Activated T-helper 17 cell treated with anti-CD3 and anti-CD28 coated beads, Interleukin-2, amount 50 U/mL, for 72 hours (primary cell): ENCODE measurements at regions not wholly inside any gene's neighbourhood (a gene's known extent, or its start where the extent isn't known, plus 50 kb on each side); places are given as distances from the start of the nearest gene placed in this dataset.

Experiments
- ATAC-seq: fragments of 150-1000 bp; cut with Tn5 transposase; replicated peaks from 2 replicates; pipeline ENCODE4 v1.10.0; 2021; ENCODE audit warnings: mild to moderate bottlenecking, moderate library complexity
- H3K27ac Mint-ChIP-seq: one replicate; pipeline ENCODE4 v1.8.0; 2022; ENCODE audit warnings: mixed read lengths
- H3K27me3 Mint-ChIP-seq: one replicate; pipeline ENCODE4 v1.8.0; 2022; ENCODE audit warnings: mixed read lengths
- H3K36me3 Mint-ChIP-seq: one replicate; pipeline ENCODE4 v1.8.0; 2022; ENCODE audit warnings: low read depth, mild to moderate bottlenecking, mixed read lengths
- H3K4me1 Mint-ChIP-seq: one replicate; pipeline ENCODE4 v1.8.0; 2022; ENCODE audit warnings: mixed read lengths
- H3K4me3 Mint-ChIP-seq: one replicate; pipeline ENCODE4 v1.8.0; 2022; ENCODE audit warnings: mild to moderate bottlenecking, mixed read lengths
- H3K9me3 Mint-ChIP-seq: one replicate; pipeline ENCODE4 v1.8.0; 2022; ENCODE audit warnings: mixed read lengths

DNA sequence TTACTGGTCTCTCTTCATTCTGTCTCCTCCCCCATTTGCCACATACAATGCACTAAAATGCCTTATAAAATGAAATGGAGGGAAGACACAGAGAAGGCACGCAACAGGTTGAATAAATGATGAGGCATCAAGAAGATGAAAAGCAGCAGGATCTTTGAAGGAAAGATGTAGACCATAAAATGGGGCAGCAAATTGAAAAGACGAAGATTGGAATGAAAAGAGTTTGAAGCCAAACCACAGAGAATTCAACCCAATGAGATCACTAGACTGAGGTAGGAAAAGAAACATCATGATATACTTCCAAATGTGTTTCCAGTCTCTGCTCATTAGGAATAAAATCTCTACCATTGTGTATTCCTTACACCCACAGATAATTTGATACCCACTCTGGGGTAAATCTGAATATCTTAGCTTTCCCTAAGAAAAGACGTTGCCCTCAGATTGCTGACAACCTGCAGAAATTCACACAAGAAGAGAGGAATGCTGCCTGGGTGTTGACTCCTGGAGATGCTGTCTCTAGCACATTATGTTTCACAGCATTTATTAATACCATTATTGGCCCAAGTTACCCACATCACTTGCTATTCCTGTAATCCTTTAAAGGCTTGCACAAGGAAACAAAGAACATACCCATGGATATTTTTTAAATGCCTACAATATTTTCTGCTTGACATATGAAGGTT, 230.9 kb downstream of the LTN1 start:
- H3K36me3 Mint-ChIP-seq, result no peaks in the 10 kb centered on the region
- H3K9me3 Mint-ChIP-seq, result no peaks in the 10 kb centered on the region
- H3K4me3 Mint-ChIP-seq, result no peak overlapping the region
- H3K27ac Mint-ChIP-seq, result no peak overlapping the region
- H3K4me1 Mint-ChIP-seq, result peaks cover 3% of the 10 kb centered on the region
- H3K27me3 Mint-ChIP-seq, result no peaks in the 10 kb centered on the region
- no peak for ATAC-seq

DNA sequence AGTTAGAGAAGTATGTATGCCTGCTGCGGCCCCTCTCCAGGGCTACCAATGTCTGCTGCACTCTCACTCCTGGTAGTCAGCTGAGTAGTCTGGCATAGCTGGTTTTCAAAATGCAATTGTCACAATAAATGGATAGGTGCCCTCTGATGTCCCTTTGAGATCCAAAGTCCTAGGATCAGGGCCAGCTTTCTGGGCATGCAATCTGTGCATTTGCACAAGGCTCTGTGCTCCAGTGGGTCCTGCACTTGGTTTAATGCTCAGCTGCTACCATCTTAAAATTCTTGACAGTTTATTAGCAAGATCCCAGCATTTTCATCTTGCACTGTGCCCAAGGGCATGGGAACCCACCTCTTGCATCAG, 233.8 kb downstream of the LTN1 start:
- no peak for ATAC-seq
- no peak overlapping the region for H3K27ac Mint-ChIP-seq
- no peak overlapping the region for H3K4me3 Mint-ChIP-seq
- H3K9me3 Mint-ChIP-seq, result no peaks in the 10 kb centered on the region
- H3K27me3 Mint-ChIP-seq, result no peaks in the 10 kb centered on the region
- no peaks in the 10 kb centered on the region for H3K4me1 Mint-ChIP-seq
- H3K36me3 Mint-ChIP-seq, result no peaks in the 10 kb centered on the region

DNA sequence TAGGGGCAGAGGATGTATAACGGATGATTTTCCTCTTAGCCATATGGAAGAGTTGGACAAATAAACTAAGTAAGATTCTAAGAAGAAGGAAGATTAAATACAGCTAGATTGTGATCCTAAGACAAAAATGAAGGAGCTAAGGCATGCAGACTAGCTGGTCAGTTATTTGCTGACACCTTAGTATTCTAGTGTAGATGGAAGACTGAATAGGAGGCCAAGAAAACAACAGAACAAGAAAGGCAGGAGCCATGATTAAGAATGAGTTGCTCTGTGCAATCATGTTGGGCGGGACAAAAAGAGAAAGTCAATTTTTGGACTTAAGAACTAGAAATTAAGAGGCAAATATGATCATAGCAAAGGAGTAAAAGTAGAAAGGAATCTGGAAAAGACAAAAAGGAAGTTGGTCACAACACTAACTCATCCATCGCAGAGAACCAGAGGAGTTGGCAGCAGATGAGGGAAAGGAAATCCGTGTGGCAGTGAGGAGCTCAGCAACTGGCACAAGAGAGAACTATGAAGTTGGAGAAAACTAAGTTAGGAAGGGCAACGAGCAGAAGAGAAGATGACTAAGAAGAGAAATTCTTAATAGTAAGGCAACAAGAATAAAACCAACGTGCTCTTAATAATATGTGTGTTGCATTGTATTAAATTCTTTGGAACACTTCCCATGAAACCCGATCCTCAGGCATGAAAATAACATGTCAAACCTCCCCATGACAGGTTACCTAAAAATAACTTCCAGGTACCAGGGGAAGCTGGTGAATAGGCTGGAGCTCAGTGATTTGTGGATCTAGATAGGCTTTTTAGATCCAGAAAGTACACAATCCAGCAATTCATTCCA, 234.4 kb downstream of the LTN1 start:
- H3K27ac Mint-ChIP-seq, result no peak overlapping the region
- no peaks in the 10 kb centered on the region for H3K27me3 Mint-ChIP-seq
- no peaks in the 10 kb centered on the region for H3K4me1 Mint-ChIP-seq
- no peaks in the 10 kb centered on the region for H3K9me3 Mint-ChIP-seq
- no peak overlapping the region for H3K4me3 Mint-ChIP-seq
- no peaks in the 10 kb centered on the region for H3K36me3 Mint-ChIP-seq
- no peak for ATAC-seq

DNA sequence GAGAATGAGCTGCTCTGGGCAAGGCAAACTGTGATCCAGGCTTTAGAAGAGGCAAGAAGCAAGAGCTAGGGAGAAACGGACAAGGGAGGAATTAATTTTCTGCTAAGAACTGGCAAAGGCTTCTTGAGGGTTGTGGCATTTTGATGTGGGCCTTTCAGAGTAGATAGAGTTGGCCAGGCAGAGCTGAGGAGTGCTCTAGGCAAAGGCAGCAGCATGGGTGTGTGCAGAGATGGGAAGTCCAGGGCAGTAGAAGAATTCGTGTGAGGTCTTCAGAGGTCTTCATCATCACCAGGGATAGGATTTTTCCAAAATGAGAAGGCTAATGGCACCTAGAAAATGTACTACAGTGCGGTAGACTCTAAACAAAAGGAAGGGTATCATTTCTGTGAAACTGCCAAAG, 237.8 kb downstream of the LTN1 start:
- H3K27ac Mint-ChIP-seq, result no peak overlapping the region
- no peaks in the 10 kb centered on the region for H3K27me3 Mint-ChIP-seq
- no peaks in the 10 kb centered on the region for H3K9me3 Mint-ChIP-seq
- H3K36me3 Mint-ChIP-seq, result no peaks in the 10 kb centered on the region
- no peak overlapping the region for H3K4me3 Mint-ChIP-seq
- H3K4me1 Mint-ChIP-seq, result no peaks in the 10 kb centered on the region
- no peak for ATAC-seq

DNA sequence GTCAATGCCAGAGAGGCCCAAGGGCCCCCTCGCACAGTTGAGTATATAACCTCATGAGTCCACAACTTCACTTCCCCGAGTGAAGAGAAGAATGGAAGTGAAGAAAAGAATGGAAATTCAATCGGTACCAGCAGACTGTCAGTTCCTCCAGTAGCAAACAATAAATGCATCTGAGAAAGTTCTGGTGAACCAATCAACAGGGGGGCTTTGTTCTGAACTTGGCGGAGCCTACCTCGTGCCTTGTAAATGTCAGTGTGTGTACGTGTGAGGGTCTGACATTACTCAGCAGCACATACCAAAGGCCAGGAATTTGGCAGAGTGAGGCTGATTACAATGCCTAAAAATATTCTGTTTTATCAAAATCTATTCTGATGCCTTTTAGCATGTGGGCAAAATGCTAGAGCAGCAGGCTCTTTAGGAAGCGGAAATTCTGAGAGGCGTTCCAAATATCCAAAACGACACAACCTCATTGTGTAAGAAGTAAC, 238.5 kb downstream of the LTN1 start:
- ATAC-seq, result no peak
- Mint-ChIP-seq H3K27me3 (no peaks in the 10 kb centered on the region), H3K4me1 (no peaks in the 10 kb centered on the region), H3K4me3 (no peak overlapping the region), H3K36me3 (no peaks in the 10 kb centered on the region), H3K9me3 (no peaks in the 10 kb centered on the region), H3K27ac (no peak overlapping the region)

DNA sequence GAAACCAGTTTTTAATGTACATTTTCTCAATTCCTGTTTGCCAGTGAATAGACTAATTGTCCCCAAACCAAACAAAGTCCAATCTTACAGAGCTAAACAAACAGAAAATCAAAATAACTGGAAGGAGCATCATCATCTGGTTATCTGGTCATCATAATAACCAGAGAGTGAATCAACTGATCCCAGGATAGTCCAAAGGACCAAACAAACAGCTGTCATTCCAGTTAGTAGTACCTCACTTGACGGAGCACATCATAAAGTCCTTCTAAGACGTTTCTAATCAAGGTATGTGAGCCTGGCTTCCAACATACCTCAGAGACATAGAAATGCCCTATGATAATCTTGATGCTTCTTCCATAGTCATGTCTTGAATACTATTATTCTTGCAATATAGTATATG, 240.5 kb downstream of the LTN1 start:
- H3K9me3 Mint-ChIP-seq, result no peaks in the 10 kb centered on the region
- no peaks in the 10 kb centered on the region for H3K27me3 Mint-ChIP-seq
- no peak overlapping the region for H3K4me3 Mint-ChIP-seq
- ATAC-seq, result no peak
- H3K4me1 Mint-ChIP-seq, result no peaks in the 10 kb centered on the region
- no peaks in the 10 kb centered on the region for H3K36me3 Mint-ChIP-seq
- H3K27ac Mint-ChIP-seq, result no peak overlapping the region

DNA sequence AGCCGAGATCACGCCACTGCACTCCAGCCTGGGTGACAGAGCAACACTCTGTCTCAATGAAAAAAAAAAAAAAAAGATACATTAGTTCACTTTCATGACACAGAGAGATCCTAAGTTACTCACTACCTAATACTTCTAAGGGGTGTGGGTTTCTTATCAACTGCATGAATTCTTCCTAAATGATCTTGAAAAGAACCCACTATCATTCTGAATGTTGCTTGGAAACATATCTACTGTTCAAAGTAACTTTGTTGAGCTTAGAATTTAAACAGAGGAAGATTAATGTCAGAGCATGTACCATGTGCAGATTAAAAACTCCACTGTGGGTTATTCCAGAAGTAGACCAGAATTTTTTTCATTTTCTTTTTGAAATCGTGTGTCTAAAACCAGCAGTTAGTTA, 241.5 kb downstream of the LTN1 start:
- Mint-ChIP-seq H3K9me3 (no peaks in the 10 kb centered on the region), H3K4me3 (no peak overlapping the region), H3K27ac (no peak overlapping the region), H3K36me3 (no peaks in the 10 kb centered on the region), H3K4me1 (no peaks in the 10 kb centered on the region), H3K27me3 (no peaks in the 10 kb centered on the region)
- ATAC-seq, result no peak

DNA sequence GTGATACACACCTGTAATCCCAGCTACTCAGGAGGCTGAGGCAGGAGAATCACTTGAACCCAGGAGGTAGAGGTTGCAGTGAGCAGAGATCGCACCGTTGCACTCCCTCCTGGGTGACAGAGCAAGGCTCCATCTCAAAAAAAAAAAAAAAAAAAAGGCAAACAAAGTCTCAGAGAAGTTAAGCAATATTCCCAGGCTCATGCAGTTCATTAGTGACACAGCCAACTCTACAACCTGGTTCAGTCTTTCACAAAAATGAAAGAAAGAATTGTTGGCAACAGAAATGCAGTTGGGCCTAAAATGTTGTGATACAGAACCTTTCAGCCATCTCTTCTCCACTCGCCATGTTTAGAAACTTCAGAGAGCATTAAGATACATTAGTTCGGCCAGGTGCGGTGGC, 242.1 kb downstream of the LTN1 start:
- no peak for ATAC-seq
- Mint-ChIP-seq H3K27ac (no peak overlapping the region), H3K27me3 (no peaks in the 10 kb centered on the region), H3K36me3 (no peaks in the 10 kb centered on the region), H3K4me1 (no peaks in the 10 kb centered on the region), H3K4me3 (no peak overlapping the region), H3K9me3 (no peaks in the 10 kb centered on the region)

DNA sequence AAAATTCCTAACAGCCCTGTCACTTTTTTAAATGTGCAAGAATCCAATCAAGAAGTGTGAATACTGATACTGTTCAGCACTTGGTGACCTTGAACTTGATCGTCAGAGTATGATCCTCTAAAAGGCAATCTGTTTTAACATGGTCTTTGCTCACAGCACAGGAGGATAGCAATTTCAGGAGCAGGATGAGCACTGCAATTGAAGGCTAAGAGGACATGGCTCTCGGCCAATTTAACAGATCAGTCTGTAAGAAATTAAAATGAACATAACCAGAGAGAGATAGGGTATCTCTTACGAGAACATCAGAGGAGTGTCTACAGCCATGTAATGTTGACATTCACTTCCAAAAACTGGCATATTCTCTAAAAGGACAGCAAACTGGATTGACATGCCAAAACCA, 243.1 kb downstream of the LTN1 start:
- Mint-ChIP-seq H3K27ac (no peak overlapping the region), H3K4me3 (no peak overlapping the region), H3K4me1 (no peaks in the 10 kb centered on the region), H3K36me3 (no peaks in the 10 kb centered on the region), H3K27me3 (no peaks in the 10 kb centered on the region), H3K9me3 (no peaks in the 10 kb centered on the region)
- ATAC-seq, result no peak

DNA sequence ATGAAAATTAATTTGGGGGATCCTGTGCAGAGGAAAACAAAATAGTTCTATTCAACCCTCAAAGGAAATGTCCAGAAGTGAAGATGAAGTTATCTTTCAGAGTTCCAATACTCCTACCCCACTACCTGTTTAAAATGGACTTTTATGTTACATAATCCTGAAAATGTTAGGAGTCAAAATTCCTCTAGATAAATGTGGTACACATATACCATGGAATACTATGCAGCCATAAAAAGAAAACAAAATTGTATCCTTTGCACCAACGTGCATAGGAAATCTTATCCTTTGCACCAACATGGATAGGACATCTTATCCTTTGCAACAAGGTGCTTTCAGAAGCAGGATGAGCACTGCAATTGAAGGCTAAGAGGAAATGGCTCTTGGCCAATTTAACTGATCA, 245.2 kb downstream of the LTN1 start:
- Mint-ChIP-seq H3K36me3 (no peaks in the 10 kb centered on the region), H3K9me3 (no peaks in the 10 kb centered on the region), H3K4me1 (no peaks in the 10 kb centered on the region), H3K27me3 (no peaks in the 10 kb centered on the region), H3K27ac (no peak overlapping the region), H3K4me3 (no peak overlapping the region)
- no peak for ATAC-seq

DNA sequence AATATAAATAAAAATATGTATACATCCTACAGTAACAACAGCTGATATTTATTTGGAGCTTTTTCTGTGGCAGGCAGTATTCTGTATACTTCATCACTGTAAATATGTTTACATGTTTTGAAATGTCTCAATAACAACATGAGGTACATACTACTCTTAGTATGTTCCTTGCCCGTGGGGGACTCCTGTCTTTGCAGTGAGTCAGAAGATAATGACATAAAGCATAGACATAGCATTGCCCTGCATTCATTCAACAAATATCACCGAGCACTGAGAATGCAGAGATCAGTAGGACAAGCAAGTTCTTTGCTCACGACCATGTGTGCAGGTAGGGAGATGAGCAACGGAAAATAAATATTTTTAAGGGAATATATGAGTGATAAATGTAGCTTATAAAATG, 246.5 kb downstream of the LTN1 start:
- Mint-ChIP-seq H3K4me1 (no peaks in the 10 kb centered on the region), H3K27me3 (no peaks in the 10 kb centered on the region), H3K9me3 (no peaks in the 10 kb centered on the region), H3K4me3 (no peak overlapping the region), H3K27ac (no peak overlapping the region), H3K36me3 (no peaks in the 10 kb centered on the region)
- no peak for ATAC-seq

DNA sequence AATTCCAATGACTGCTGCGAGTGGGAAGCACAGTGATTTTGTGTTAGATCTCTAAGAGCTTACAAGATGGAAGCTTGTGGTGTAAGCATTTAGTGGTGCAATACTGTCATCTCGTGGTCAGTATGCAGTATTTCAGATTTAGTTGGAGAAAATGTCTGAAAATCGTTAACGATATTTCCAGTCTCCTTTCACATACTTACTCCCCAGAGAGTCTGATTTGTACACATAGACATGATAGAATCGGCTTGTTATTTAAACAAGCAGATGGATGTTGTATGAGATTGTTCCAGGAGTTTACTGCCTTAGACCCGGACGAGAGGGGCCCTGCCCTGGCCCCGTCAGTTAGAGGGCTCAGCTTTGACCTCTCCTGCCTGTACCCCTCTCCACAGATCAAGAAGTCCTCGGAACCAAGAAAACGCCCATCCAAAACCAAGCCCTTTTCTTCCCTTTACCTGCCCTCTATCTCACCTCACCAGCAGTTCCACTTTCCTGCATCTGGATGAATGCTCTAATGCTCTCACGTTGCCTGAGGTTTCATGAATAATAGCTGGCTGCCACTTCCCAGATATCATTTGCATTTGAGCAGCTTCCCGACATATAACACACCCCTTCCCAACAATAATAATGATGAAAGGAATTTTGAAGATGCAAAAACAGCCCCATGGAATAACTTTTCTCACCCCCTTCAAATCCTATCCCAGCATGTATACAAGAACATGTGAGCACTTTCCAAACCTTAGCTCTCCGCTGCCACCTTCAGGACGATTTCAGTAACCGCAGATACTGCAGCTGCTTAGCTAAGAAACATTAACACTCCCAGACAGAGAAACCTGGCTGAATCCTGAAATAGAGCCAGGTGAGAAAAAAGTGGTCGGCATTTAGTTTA, 247.3 kb downstream of the LTN1 start:
- H3K4me1 Mint-ChIP-seq, result no peaks in the 10 kb centered on the region
- no peaks in the 10 kb centered on the region for H3K36me3 Mint-ChIP-seq
- no peaks in the 10 kb centered on the region for H3K9me3 Mint-ChIP-seq
- peak; percentile 87 for ATAC-seq
- H3K4me3 Mint-ChIP-seq, result no peak overlapping the region
- H3K27ac Mint-ChIP-seq, result no peak overlapping the region
- no peaks in the 10 kb centered on the region for H3K27me3 Mint-ChIP-seq

DNA sequence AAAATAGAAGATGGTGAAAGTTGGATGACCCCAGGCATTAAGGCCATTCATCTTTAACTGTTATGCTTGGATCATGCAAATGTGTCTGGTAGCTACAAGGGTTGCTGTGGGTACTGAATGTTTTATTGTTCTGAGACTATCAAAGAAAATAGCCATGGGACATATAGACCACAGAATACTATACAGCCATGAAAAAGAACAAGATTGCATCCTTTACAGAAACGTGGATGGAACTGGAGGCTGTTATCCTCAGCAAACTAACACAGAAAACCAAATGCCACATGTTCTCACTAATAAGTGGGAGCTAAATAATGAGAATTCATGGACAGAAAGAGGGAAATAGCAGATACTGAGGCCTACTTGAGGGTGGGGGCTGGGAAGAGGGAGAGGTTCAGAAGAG, 249.0 kb downstream of the LTN1 start:
- Mint-ChIP-seq H3K9me3 (no peaks in the 10 kb centered on the region), H3K4me1 (peaks cover 5% of the 10 kb centered on the region), H3K4me3 (no peak overlapping the region), H3K27me3 (no peaks in the 10 kb centered on the region), H3K36me3 (no peaks in the 10 kb centered on the region), H3K27ac (no peak overlapping the region)
- ATAC-seq, result no peak

DNA sequence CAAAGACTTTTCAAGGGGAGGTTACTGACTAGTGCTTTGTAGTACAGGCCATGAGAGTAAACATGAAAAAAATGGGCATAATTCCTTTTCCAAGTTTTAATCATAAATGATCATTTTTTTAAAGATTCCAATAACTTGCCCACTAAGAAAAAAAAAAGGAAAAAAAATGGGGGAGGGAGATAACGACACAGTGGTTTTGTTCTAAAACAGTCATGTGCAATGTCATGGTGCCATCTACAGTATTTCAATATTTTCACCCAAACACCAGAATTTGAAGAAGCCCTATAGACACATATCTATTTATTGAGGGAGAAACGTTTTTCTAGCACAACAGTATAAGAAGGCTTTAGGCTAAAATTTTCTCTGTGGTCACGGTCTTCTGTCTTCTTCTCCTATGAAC, 250.2 kb downstream of the LTN1 start:
- no peak overlapping the region for H3K27ac Mint-ChIP-seq
- H3K4me3 Mint-ChIP-seq, result no peak overlapping the region
- H3K9me3 Mint-ChIP-seq, result no peaks in the 10 kb centered on the region

DNA sequence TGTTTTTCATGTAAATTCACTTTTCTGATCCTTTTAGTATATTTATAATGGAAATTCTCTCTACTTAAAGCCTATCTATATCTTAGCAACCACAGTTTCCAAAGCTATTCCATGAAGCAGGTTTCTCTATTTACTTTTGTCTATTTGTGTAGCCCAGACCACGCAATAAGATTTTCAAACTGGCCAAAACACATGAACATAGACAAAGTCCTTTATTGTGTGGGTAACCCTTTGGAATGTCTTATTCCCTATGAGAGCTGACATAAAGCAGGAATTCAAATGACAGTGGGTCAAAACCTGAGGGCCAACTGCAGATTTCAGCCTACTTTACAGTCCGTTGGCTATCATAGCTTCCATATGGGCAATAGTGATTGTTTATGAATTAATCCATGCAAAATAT, 252.6 kb downstream of the LTN1 start:
- H3K27me3 Mint-ChIP-seq, result no peaks in the 10 kb centered on the region
- no peaks in the 10 kb centered on the region for H3K9me3 Mint-ChIP-seq
- no peak overlapping the region for H3K4me3 Mint-ChIP-seq
- no peaks in the 10 kb centered on the region for H3K36me3 Mint-ChIP-seq
- ATAC-seq, result no peak
- H3K4me1 Mint-ChIP-seq, result peaks cover 8% of the 10 kb centered on the region
- H3K27ac Mint-ChIP-seq, result no peak overlapping the region

More for the DNA sequence above, 250.2 kb downstream of the LTN1 start:
- peaks cover 8% of the 10 kb centered on the region for H3K4me1 Mint-ChIP-seq
- H3K27me3 Mint-ChIP-seq, result no peaks in the 10 kb centered on the region
- ATAC-seq, result no peak
- no peaks in the 10 kb centered on the region for H3K36me3 Mint-ChIP-seq
